Vagina (tissue), 2 donors: ENCODE measurements at regions not wholly inside any gene's neighbourhood (a gene's known extent, or its start where the extent isn't known, plus 50 kb on each side); places are given as distances from the start of the nearest gene placed in this dataset.

ENCODE experiments used
- DNase-seq, 2 donors: peaks; one replicate each; pipeline ENCODE4 v3.0.0-alpha.2; 2017; ENCODE audit errors: extremely low spot score in 2 of 2
- H3K27ac ChIP-seq: fragments of 200-600 bp; sonication (generic); one replicate; pipeline ENCODE4 v1.5.1; 2019
- H3K27me3 ChIP-seq: fragments of 200-600 bp; sonication (generic); one replicate; pipeline ENCODE4 v1.5.1; 2019
- H3K36me3 ChIP-seq, 2 donors: fragments of 200-600 bp; sonication (generic); one replicate each; pipeline ENCODE4 v1.5.1; 2017 to 2019
- H3K4me1 ChIP-seq: fragments of 200-600 bp; sonication (generic); one replicate; pipeline ENCODE4 v1.5.1; 2019
- H3K4me3 ChIP-seq, 2 donors: fragments of 200-600 bp; sonication (generic); 1 replicate in 1 of 2; 2 replicates in 1 of 2; pipeline ENCODE4 v1.5.1; 2016 to 2019
- H3K9me3 ChIP-seq: fragments of 200-600 bp; sonication (generic); one replicate; pipeline ENCODE4 v1.5.1; 2019
- CTCF ChIP-seq, 3 experiments: fragments of 450-650 bp in 2 of 3; fragments of 200-600 bp in 1 of 3; sonication (generic) in 1 of 3; IDR thresholded peaks; one replicate each; pipeline ENCODE4 v1.5.1; 2017 to 2019; ENCODE audit warnings: antibody characterized with exemption in 3 of 3, mild to moderate bottlenecking in 2 of 3, moderate library complexity in 2 of 3
- POLR2A ChIP-seq, 2 donors: fragments of 450-650 bp; IDR thresholded peaks; one replicate each; pipeline ENCODE4 v1.6.1; 2017; ENCODE audit warnings: antibody characterized with exemption in 2 of 2, mild to moderate bottlenecking in 2 of 2, moderate library complexity in 2 of 2
- POLR2AphosphoS5 ChIP-seq, 2 donors: sonication (generic); formaldehyde crosslinking; IDR thresholded peaks; one replicate each; pipeline ENCODE4 v1.9.0; 2017; ENCODE audit warnings: antibody characterized with exemption in 2 of 2, mild to moderate bottlenecking in 2 of 2, low read depth in 1 of 2; ENCODE audit not compliant: insufficient read depth in 1 of 2
- intact Hi-C: fragments of 100-400 bp; cut with DNase I; formaldehyde crosslinking; loops from one replicate; pipeline ENCODE4 v1.15.1; 2023

DNA sequence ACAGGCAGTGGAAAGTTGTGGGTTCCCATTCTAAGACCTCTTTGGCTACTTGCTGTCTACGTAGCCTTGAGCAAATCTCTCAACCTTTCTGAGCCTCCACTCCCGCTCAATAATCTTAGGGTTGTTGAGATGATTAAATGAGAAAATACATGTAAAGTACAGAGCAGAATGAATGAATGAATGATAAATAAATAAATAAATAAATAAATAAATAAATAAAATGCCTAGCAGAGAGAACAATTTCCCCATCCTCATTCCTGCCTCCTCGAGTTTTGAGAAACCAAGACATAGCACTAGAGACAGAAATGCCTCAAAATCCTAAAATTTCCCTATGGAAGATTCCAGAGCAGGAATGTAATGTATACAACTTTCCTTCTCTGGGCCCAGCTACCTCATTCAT is 128.3 kb upstream of the RAD23B start:
- DNase-seq: no peak
- no peaks in the 10 kb centered on the region for H3K36me3 ChIP-seq
- H3K4me3 ChIP-seq: no peak overlapping the region
- intact Hi-C loops: no loop called here
- H3K27me3 ChIP-seq: no peaks in the 10 kb centered on the region
- no peak overlapping the region for H3K27ac ChIP-seq
- no peak for TF ChIP-seq POLR2A (IDR thresholded peaks at IDR 0.05)
- no peak for TF ChIP-seq CTCF (IDR thresholded peaks at IDR 0.05)
- no peak for TF ChIP-seq POLR2AphosphoS5 (IDR thresholded peaks at IDR 0.05; ENCODE audit: insufficient read depth in 1 of 2, low read depth in 1 of 2)
- H3K9me3 ChIP-seq: no peaks in the 10 kb centered on the region
- H3K4me1 ChIP-seq: no peaks in the 10 kb centered on the region

DNA sequence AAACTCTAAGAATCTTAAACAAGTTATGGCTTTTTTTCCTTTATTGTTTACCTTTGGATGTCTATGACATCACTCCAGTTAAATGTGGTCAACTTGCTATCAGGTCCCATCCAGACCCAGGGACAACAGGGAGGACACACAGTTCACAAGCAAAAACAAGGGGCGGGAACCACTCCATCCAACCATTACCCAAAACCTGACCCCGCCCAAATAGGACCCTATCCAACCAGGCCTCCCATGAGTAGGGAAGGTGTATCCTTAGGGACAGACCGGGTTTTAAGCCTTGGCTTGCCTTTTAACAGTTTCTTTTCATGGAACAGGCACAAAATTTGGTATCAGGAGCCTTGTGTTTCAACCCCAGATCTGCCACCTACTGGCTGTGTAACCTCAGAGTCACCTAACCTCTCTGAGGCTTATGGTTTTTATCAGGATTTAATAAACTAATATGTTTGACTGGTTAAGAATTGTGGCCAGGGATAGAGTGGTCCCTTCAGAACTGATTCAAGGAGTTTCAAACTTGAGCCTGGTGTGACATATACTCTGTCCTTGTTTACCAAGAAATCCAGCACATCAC is 127.7 kb upstream of the RAD23B start:
- intact Hi-C loops: no loop called here
- no peak for TF ChIP-seq CTCF (IDR thresholded peaks at IDR 0.05)
- no peak for TF ChIP-seq POLR2AphosphoS5 (IDR thresholded peaks at IDR 0.05; ENCODE audit: insufficient read depth in 1 of 2, low read depth in 1 of 2)

DNA sequence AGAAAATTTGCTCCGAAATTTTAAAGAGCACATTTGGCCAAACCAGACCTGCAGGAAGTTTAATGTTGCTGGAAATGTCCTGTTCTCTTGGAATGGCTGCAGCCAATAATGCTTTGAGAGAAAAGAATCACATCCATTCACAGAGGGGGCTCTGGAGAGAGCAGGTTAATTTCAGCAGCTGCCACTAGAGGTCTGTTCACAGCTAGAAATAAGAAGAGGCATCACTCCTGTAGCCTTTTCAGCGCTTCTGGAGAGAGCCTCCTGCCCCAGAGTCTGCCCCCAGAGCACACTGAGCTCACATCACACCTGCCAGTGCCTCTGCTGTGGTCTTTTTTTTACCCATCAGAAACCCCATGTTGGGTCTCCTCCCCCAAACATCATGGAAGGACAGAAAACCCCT is 124.8 kb upstream of the RAD23B start:
- H3K36me3 ChIP-seq: no peaks in the 10 kb centered on the region
- H3K27ac ChIP-seq: no peak overlapping the region
- no peaks in the 10 kb centered on the region for H3K27me3 ChIP-seq
- H3K4me1 ChIP-seq: no peaks in the 10 kb centered on the region
- H3K4me3 ChIP-seq: no peak overlapping the region
- no peak for DNase-seq
- TF ChIP-seq POLR2A (IDR thresholded peaks at IDR 0.05) (no peak), POLR2AphosphoS5 (IDR thresholded peaks at IDR 0.05; ENCODE audit: insufficient read depth in 1 of 2, low read depth in 1 of 2) (no peak), CTCF (IDR thresholded peaks at IDR 0.05) (no peak)
- intact Hi-C loops: no loop called here
- H3K9me3 ChIP-seq: no peaks in the 10 kb centered on the region

More for the DNA sequence above, 127.7 kb upstream of the RAD23B start:
- Histone ChIP-seq H3K36me3 (no peaks in the 10 kb centered on the region), H3K4me1 (no peaks in the 10 kb centered on the region), H3K27ac (no peak overlapping the region), H3K9me3 (no peaks in the 10 kb centered on the region), H3K4me3 (no peak overlapping the region), H3K27me3 (no peaks in the 10 kb centered on the region)
- DNase-seq: no peak

DNA sequence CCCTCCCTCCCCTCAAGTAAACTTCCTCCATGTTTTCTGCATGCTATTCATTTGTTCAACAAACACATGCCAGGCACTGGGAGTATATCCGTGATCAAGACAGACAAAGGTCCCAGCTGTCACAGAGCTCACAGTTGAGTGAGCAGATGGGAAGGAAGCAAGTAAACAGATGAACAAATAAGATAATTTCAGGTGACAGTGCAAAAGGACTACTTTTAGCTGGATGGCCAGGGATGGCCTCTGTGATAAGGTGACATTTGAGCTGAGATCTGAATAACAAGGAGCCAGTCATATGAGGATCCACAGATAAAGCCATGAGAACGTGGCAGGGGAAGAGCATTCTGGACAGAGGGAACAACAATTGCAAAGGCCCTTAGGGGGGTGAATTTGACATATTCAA is 121.7 kb upstream of the RAD23B start:
- Histone ChIP-seq H3K4me3 (no peak overlapping the region), H3K27me3 (no peaks in the 10 kb centered on the region), H3K4me1 (no peaks in the 10 kb centered on the region), H3K27ac (no peak overlapping the region), H3K9me3 (no peaks in the 10 kb centered on the region), H3K36me3 (no peaks in the 10 kb centered on the region)
- intact Hi-C loops: no loop called here
- TF ChIP-seq CTCF (IDR thresholded peaks at IDR 0.05) (no peak), POLR2AphosphoS5 (IDR thresholded peaks at IDR 0.05; ENCODE audit: insufficient read depth in 1 of 2, low read depth in 1 of 2) (no peak), POLR2A (IDR thresholded peaks at IDR 0.05) (no peak)
- peak in 1 of 2 donors; percentile 12 for DNase-seq

DNA sequence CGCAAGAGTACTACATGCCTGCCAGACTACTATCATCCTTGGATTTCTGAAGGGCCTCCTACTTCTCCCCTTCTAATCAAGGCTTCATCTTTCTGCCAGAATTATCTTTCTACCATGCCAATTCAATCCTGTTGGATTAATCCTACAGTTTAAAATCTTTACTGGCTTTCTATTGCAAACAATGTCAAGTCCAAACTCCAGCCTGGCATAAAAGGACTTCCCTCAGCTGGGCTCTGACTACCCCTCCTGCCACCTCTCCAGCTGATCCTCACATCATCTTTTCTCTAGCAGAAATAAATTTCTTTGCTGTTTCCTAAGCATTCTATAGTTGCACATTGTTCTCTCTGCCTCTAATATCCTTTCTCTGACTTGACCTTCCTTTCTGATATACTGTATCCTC is 119.7 kb upstream of the RAD23B start:
- H3K4me1 ChIP-seq: no peaks in the 10 kb centered on the region

More for the DNA sequence above, 119.7 kb upstream of the RAD23B start:
- intact Hi-C loops: no loop called here
- H3K27ac ChIP-seq: no peak overlapping the region
- DNase-seq: no peak
- H3K36me3 ChIP-seq: no peaks in the 10 kb centered on the region
- TF ChIP-seq CTCF (IDR thresholded peaks at IDR 0.05) (no peak), POLR2AphosphoS5 (IDR thresholded peaks at IDR 0.05; ENCODE audit: insufficient read depth in 1 of 2, low read depth in 1 of 2) (no peak), POLR2A (IDR thresholded peaks at IDR 0.05) (no peak)
- no peak overlapping the region for H3K4me3 ChIP-seq
- no peaks in the 10 kb centered on the region for H3K9me3 ChIP-seq
- H3K27me3 ChIP-seq: no peaks in the 10 kb centered on the region
